Testis (tissue), 2 donors: ENCODE measurements at regions not wholly inside any gene's neighbourhood (a gene's known extent, or its start where the extent isn't known, plus 50 kb on each side); places are given as distances from the start of the nearest gene placed in this dataset.

Experiments used
- POLR2A ChIP-seq: fragments of 450-650 bp; IDR thresholded peaks from one replicate; pipeline ENCODE4 v1.6.1; 2017; ENCODE audit warnings: antibody characterized with exemption, mild to moderate bottlenecking, moderate library complexity
- TF ChIP-seq, protein P1 (sequence below), 3 experiments: fragments of 450-650 bp in 2 of 3; fragments of 200-600 bp in 1 of 3; sonication (generic) in 1 of 3; IDR thresholded peaks; one replicate each; pipeline ENCODE4 v1.5.1; 2016 to 2019; ENCODE audit warnings: antibody characterized with exemption in 3 of 3, mild to moderate bottlenecking in 2 of 3, moderate library complexity in 1 of 3

DNA sequence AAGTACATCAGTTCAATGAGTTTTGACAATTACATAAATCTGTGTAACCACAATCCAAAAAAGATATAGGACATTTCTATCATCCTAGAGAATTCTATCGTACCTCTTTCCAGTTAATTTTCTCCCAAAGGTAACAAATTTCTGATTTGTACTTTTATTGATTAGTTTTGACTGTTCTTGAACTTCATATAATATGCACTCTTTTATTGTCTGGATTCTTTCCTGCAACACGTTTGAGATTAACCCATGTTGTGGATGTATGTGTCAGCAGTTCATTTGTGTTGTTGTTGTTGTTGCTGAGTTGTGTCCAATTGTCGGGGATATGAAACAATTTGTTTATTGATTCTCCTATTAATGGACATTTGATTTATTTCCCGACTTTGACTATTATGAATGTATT, 145.9 kb upstream of the WDR11 start:
- TF ChIP-seq, protein P1, sequence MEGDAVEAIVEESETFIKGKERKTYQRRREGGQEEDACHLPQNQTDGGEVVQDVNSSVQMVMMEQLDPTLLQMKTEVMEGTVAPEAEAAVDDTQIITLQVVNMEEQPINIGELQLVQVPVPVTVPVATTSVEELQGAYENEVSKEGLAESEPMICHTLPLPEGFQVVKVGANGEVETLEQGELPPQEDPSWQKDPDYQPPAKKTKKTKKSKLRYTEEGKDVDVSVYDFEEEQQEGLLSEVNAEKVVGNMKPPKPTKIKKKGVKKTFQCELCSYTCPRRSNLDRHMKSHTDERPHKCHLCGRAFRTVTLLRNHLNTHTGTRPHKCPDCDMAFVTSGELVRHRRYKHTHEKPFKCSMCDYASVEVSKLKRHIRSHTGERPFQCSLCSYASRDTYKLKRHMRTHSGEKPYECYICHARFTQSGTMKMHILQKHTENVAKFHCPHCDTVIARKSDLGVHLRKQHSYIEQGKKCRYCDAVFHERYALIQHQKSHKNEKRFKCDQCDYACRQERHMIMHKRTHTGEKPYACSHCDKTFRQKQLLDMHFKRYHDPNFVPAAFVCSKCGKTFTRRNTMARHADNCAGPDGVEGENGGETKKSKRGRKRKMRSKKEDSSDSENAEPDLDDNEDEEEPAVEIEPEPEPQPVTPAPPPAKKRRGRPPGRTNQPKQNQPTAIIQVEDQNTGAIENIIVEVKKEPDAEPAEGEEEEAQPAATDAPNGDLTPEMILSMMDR (IDR thresholded peaks at IDR 0.05), result no peak
- no peak for TF ChIP-seq POLR2A
